Neuronal stem cell (in vitro differentiated cells): ENCODE measurements at regions not wholly inside any gene's neighbourhood (a gene's known extent, or its start where the extent isn't known, plus 50 kb on each side); places are given as distances from the start of the nearest gene placed in this dataset.

Experiments
- DNase-seq: peaks from one replicate; pipeline ENCODE4 v3.0.0-alpha.2; 2013; ENCODE audit warnings: low spot score
- H2AFZ ChIP-seq: one replicate; pipeline ENCODE4 v1.6.1; 2013; ENCODE audit warnings: mild to moderate bottlenecking, low read length, inconsistent platforms
- H2AK5ac ChIP-seq: 2 replicates; pipeline ENCODE4 v1.6.1; 2013; ENCODE audit warnings: low read depth, mild to moderate bottlenecking, inconsistent platforms, low read length, moderate library complexity, mixed read lengths
- H2BK120ac ChIP-seq: 2 replicates; pipeline ENCODE4 v1.6.1; 2013; ENCODE audit warnings: low read depth, mild to moderate bottlenecking, inconsistent platforms, low read length, moderate library complexity, mixed read lengths
- H2BK12ac ChIP-seq: one replicate; pipeline ENCODE4 v1.6.1; 2013; ENCODE audit warnings: low read length, inconsistent platforms
- H2BK15ac ChIP-seq: 2 replicates; pipeline ENCODE4 v1.6.1; 2013; ENCODE audit warnings: mild to moderate bottlenecking, low read length, inconsistent platforms, mixed read lengths
- H2BK5ac ChIP-seq: one replicate; pipeline ENCODE4 v1.6.1; 2013; ENCODE audit warnings: inconsistent platforms, mild to moderate bottlenecking, low read length, moderate library complexity
- H3K14ac ChIP-seq: one replicate; pipeline ENCODE4 v1.6.1; 2013; ENCODE audit warnings: low read length, inconsistent platforms
- H3K18ac ChIP-seq: 2 replicates; pipeline ENCODE4 v1.6.1; 2013; ENCODE audit warnings: low read length, inconsistent platforms
- H3K23ac ChIP-seq: 2 replicates; pipeline ENCODE4 v1.6.1; 2013; ENCODE audit warnings: low read depth, mild to moderate bottlenecking, mixed read lengths, low read length, inconsistent platforms; ENCODE audit not compliant: poor library complexity
- H3K27ac ChIP-seq: replicated peaks from 3 replicates; pipeline ENCODE4 v1.5.1; 2013; ENCODE audit warnings: low read length, inconsistent platforms
- H3K27me3 ChIP-seq, 3 experiments: 2 replicates each; pipeline ENCODE4 v1.6.1; 2013; ENCODE audit warnings: low read length in 3 of 3, mild to moderate bottlenecking in 2 of 3, inconsistent platforms in 1 of 3, low read depth in 1 of 3, mixed read lengths in 1 of 3, moderate library complexity in 1 of 3; ENCODE audit not compliant: control insufficient read depth in 3 of 3, insufficient read depth in 3 of 3
- H3K36me3 ChIP-seq, 2 donors: replicated peaks in 1 of 2; 2 replicates each; pipeline ENCODE4 v1.6.1; 2013; ENCODE audit warnings: low read length in 2 of 2; ENCODE audit not compliant: control insufficient read depth in 2 of 2, insufficient read depth in 2 of 2
- H3K4ac ChIP-seq: 2 replicates; pipeline ENCODE4 v1.6.1; 2013; ENCODE audit warnings: inconsistent platforms, mild to moderate bottlenecking, low read length, moderate library complexity
- H3K4me1 ChIP-seq, 2 donors: 1 replicate in 1 of 2; 2 replicates in 1 of 2; pipeline ENCODE4 v1.6.1; 2013; ENCODE audit warnings: low read length in 2 of 2, low read depth in 1 of 2; ENCODE audit not compliant: control insufficient read depth in 2 of 2, insufficient read depth in 1 of 2
- H3K4me2 ChIP-seq: one replicate; pipeline ENCODE4 v1.6.1; 2013; ENCODE audit warnings: mild to moderate bottlenecking, low read length, inconsistent platforms; ENCODE audit not compliant: insufficient read depth, poor library complexity, severe bottlenecking
- H3K4me3 ChIP-seq, 2 donors: 2 replicates each; pipeline ENCODE4 v1.5.1; 2013; ENCODE audit warnings: low read length in 2 of 2, mild to moderate bottlenecking in 2 of 2, inconsistent platforms in 1 of 2, moderate library complexity in 1 of 2
- H3K79me1 ChIP-seq: one replicate; pipeline ENCODE4 v1.6.1; 2013; ENCODE audit warnings: low read depth, mild to moderate bottlenecking, inconsistent platforms, low read length, moderate library complexity
- H3K9ac ChIP-seq: one replicate; pipeline ENCODE4 v1.6.1; 2013; ENCODE audit warnings: mild to moderate bottlenecking, low read depth, low read length, inconsistent platforms; ENCODE audit not compliant: poor library complexity
- H3K9me3 ChIP-seq, 2 donors: replicated peaks in 1 of 2; 2 replicates each; pipeline versions ENCODE3 to v1.6.1; 2013; ENCODE audit warnings: low read length in 2 of 2, mild to moderate bottlenecking in 2 of 2, inconsistent platforms in 1 of 2, low read depth in 1 of 2, mixed read lengths in 1 of 2, moderate library complexity in 1 of 2; ENCODE audit not compliant: control insufficient read depth in 2 of 2, insufficient read depth in 1 of 2
- H4K8ac ChIP-seq: one replicate; pipeline ENCODE4 v1.6.1; 2013; ENCODE audit warnings: low read depth, mild to moderate bottlenecking, inconsistent platforms, low read length, moderate library complexity
- H4K91ac ChIP-seq: one replicate; pipeline ENCODE4 v1.6.1; 2013; ENCODE audit warnings: low read length, low read depth, mild to moderate bottlenecking, inconsistent platforms; ENCODE audit not compliant: poor library complexity
- WGBS, 2 donors: extraction: QIAGEN DNeasy Blood & Tissue Kit; methylation state at CpG; one replicate each; pipeline ENCODE4 v1.1.7; 2013; ENCODE audit warnings: missing lambda C conversion rate in 2 of 2, mixed read lengths in 1 of 2; ENCODE audit not compliant: insufficient read length in 2 of 2, insufficient replicate concordance in 1 of 2; ENCODE audit errors: extremely low coverage in 2 of 2; 5-methylcytosine and 5-hydroxymethylcytosine counted together

DNA sequence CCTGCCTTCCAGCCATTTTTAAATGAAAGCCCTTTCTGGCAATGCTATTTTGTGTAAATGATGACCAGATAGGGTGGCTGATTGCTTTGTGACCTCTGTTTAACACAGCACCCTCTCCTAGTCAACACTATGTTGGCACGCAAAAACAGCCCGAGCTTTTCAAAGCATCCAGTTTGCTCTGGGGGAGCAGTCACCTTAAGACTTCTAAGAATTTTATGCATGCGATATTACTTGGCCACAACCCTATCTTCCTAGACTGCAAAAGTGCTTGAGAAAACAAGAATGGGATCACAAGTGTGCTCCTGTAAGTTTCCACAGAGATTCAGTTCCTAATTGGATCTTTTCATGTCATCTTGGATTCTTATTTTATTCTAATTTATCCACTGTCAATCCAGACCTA, 294.1 kb downstream of the ATPSCKMT start:
- Histone ChIP-seq H4K8ac (no peak overlapping the region), H3K14ac (no peak overlapping the region), H3K4me2 (no peak overlapping the region), H3K9ac (no peak overlapping the region), H2BK12ac (no peak overlapping the region), H2AFZ (no peak overlapping the region), H3K4me1 (peaks cover 0 to 5% of the 10 kb centered on the region in 2 donors), H3K4me3 (no peak overlapping the region), H3K18ac (no peak overlapping the region), H3K9me3 (no peaks in the 10 kb centered on the region), H2BK15ac (no peak overlapping the region), H3K4ac (no peak overlapping the region), H4K91ac (no peak overlapping the region), H3K36me3 (no peaks in the 10 kb centered on the region), H2BK120ac (no peak overlapping the region), H3K23ac (no peak overlapping the region), H2BK5ac (no peak overlapping the region), H3K79me1 (no peaks in the 10 kb centered on the region), H3K27ac (no peak overlapping the region), H3K27me3 (no peaks in the 10 kb centered on the region), H2AK5ac (no peak overlapping the region)
- no CpG with 5 or more reads among the region's 3 CpGs for WGBS, 2 donors
- DNase-seq, result no peak

- Histone ChIP-seq H2BK5ac (no peak overlapping the region), H3K9me3 (no peaks in the 10 kb centered on the region), H4K8ac (no peak overlapping the region), H3K4me3 (no peak overlapping the region), H4K91ac (no peak overlapping the region), H3K4me1 (peaks cover 0 to 5% of the 10 kb centered on the region in 2 donors), H3K79me1 (no peaks in the 10 kb centered on the region), H3K27ac (no peak overlapping the region), H3K27me3 (no peaks in the 10 kb centered on the region), H3K23ac (no peak overlapping the region), H3K9ac (no peak overlapping the region), H3K14ac (no peak overlapping the region), H2BK15ac (no peak overlapping the region), H3K4ac (no peak overlapping the region), H2AK5ac (no peak overlapping the region), H2BK120ac (no peak overlapping the region), H2AFZ (no peak overlapping the region), H3K4me2 (no peak overlapping the region), H3K18ac (no peak overlapping the region), H2BK12ac (no peak overlapping the region), H3K36me3 (no peaks in the 10 kb centered on the region)
- WGBS, 2 donors, result no CpG with 5 or more reads among the region's 2 CpGs
- no peak for DNase-seq
Measured at GRCh38 chr5:9954869-9955268, 294.8 kb downstream of the ATPSCKMT start.

DNA sequence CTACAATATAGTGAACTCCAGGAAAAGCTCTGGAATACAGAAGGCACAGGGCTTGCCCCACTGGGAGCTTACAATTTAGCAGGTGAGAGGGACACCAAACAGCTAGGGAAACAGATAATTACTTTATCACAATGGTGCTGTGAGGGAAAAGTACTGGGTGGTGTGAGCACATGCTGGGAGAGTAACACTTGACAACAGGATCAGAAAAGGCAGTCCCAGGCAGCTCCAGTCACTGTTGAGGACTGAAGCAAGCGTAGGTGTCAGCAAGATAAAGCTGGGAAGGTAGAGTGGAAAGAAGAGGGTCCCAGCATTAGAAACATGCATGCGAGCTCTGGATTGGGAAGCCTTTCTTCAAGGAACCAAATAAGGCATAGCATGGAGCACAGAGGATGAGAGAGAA, 296.0 kb downstream of the ATPSCKMT start:
- H3K4me1 ChIP-seq, result peaks cover under 1 to 5% of the 10 kb centered on the region in 2 donors
- H3K9ac ChIP-seq, result no peak overlapping the region
- no CpG with 5 or more reads among the region's 2 CpGs for WGBS, 2 donors
- no peak overlapping the region for H3K4ac ChIP-seq
- no peak overlapping the region for H2AFZ ChIP-seq
- no peak overlapping the region for H4K8ac ChIP-seq
- no peak overlapping the region for H3K4me3 ChIP-seq
- H2BK15ac ChIP-seq, result no peak overlapping the region
- no peak overlapping the region for H2BK120ac ChIP-seq
- H3K27ac ChIP-seq, result no peak overlapping the region
- H2BK12ac ChIP-seq, result no peak overlapping the region
- H3K79me1 ChIP-seq, result no peaks in the 10 kb centered on the region
- H3K27me3 ChIP-seq, result no peaks in the 10 kb centered on the region
- H3K9me3 ChIP-seq, result no peaks in the 10 kb centered on the region
- no peak overlapping the region for H3K18ac ChIP-seq
- no peak overlapping the region for H3K23ac ChIP-seq
- no peaks in the 10 kb centered on the region for H3K36me3 ChIP-seq
- no peak overlapping the region for H3K14ac ChIP-seq
- no peak overlapping the region for H2BK5ac ChIP-seq
- no peak for DNase-seq
- H2AK5ac ChIP-seq, result no peak overlapping the region
- H3K4me2 ChIP-seq, result no peak overlapping the region
- H4K91ac ChIP-seq, result no peak overlapping the region

DNA sequence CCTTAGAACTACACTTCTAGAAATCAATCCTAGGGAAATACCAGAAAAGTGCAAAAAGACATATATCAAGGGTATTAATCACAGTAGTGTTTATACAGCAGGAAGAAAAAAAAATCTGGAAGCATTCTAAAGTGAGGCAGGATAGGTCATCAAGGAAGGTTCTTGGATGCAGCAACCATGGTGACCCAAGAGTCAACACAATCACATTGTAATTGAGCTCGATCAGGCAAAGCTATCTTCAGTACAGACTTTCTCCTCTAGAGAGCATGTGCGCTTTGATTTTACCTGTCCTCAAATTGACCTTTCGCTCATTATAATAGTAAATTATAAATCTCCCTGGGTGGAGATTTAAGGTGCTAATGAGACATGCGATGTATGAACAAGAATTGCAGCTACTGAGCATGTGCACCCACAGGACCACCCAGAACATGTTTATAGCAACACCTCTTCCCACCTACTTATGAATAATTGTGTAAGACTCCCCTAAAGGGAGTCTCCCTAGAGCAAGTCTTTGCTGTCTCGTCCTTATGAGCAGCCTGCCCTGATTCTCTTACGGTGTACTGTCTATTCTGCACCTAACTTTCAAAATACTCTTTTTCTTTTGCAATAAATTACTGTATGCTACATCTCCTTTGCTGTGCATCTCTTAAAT, 297.7 kb downstream of the ATPSCKMT start:
- Histone ChIP-seq H2BK15ac (no peak overlapping the region), H4K8ac (no peak overlapping the region), H3K9ac (no peak overlapping the region), H3K4me3 (no peak overlapping the region), H3K79me1 (no peaks in the 10 kb centered on the region), H3K27ac (no peak overlapping the region), H3K9me3 (no peaks in the 10 kb centered on the region), H3K23ac (no peak overlapping the region), H3K36me3 (no peaks in the 10 kb centered on the region), H2BK120ac (no peak overlapping the region), H2BK12ac (no peak overlapping the region), H3K4me1 (peaks cover 1 to 15% of the 10 kb centered on the region in 2 donors), H3K4ac (no peak overlapping the region), H3K14ac (no peak overlapping the region), H2BK5ac (no peak overlapping the region), H2AK5ac (no peak overlapping the region), H2AFZ (no peak overlapping the region), H4K91ac (no peak overlapping the region), H3K4me2 (no peak overlapping the region), H3K27me3 (no peaks in the 10 kb centered on the region), H3K18ac (no peak overlapping the region)
- WGBS, 2 donors, result no CpG with 5 or more reads among the region's 6 CpGs
- no peak for DNase-seq
